Stimulated activated CD8-positive, alpha-beta memory T cell treated with anti-CD3 and anti-CD28 coated beads, Interleukin-15, amount 100 ng/mL, for 4 hours (primary cell): ENCODE measurements at regions not wholly inside any gene's neighbourhood (a gene's known extent, or its start where the extent isn't known, plus 50 kb on each side); places are given as distances from the start of the nearest gene placed in this dataset.
"Not testable (repeated sequence)": the region's sequence is repeated elsewhere in the genome, so short reads cannot be mapped to it uniquely, and the experiment has no call there.

ENCODE experiments used
- DNase-seq, 2 donors: peaks; one replicate each; pipeline ENCODE4 v3.0.0-alpha.2; 2020; ENCODE audit warnings: low read depth in 2 of 2

- no peak for DNase-seq
Measured at GRCh38 chr19:31881988-31882387, 463.4 kb upstream of the ZNF507 start.

- no peak for DNase-seq
Measured at GRCh38 chr19:31882709-31883108, 462.7 kb upstream of the ZNF507 start.

- no peak for DNase-seq
Measured at GRCh38 chr19:31883296-31883990, 462.0 kb upstream of the ZNF507 start.

- no peak for DNase-seq
Measured at GRCh38 chr19:31885280-31885853, 460.0 kb upstream of the ZNF507 start.

GRCh38 chr19:31890230-31890629 is 455.2 kb upstream of the ZNF507 start:
- DNase-seq: no peak

GRCh38 chr19:31892060-31892459 is 453.4 kb upstream of the ZNF507 start:
- DNase-seq: no peak

DNA sequence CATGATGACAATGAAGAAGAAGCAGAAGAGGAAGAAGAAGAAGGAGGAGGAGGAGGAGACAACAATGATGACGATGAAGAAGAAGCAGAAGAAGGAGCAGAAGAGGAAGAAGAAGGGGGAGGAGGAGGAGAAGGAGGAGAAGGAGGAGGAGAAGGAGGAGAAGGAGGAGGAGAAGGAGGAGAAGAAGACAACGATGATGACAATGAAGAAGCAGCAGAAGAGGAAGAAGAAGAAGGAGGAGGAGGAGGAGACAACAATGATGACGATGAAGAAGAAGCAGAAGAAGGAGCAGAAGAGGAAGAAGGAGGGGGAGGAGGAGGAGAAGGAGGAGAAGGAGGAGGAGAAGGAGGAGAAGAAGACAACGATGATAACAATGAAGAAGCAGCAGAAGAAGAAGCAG is 451.9 kb upstream of the ZNF507 start:
- not testable (repeated sequence) for DNase-seq

DNA sequence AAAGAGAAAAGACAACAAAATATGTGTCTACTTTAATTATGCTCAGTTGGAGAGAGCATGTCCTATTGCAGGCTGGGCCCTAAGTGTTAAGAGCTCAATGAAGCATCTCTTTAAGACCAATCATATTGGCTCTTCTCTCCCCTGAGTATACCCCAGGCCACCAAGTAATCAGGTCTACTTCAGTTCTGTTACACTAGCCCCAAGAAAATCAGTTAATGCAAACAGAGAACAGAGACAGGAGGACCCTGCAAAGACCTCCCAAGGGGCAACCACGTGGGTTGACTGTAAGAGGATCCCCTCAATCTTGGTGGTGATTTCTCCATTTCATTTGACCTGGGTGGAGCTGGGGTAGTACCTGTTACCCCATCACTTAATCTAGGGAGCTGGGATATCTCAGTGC is 451.0 kb upstream of the ZNF507 start:
- DNase-seq: no peak

GRCh38 chr19:31897292-31897691 is 448.1 kb upstream of the ZNF507 start:
- DNase-seq: no peak

- DNase-seq: no peak
Measured at GRCh38 chr19:31900991-31901390, 444.4 kb upstream of the ZNF507 start.

- no peak for DNase-seq
Measured at GRCh38 chr19:31902821-31903220, 442.6 kb upstream of the ZNF507 start.

DNA sequence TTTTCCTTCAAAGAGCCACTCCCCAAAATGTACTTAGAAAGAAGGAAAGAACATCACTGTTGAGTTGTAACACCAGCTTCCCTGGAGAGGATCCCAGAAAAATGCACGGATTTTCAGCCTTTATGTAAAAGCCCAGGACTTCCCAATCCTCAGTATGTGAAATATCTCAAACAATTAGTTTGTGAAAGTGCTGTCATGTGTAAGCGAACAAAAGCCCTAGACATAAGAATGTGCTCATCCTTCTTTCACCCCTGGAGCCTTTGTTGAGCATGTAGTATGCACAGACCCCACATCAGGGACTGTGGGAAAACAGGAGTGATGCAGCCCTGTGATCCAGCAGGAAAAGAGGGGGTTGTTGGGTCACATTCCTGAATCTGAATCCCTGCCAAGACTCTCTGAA is 441.4 kb upstream of the ZNF507 start:
- DNase-seq: no peak

DNA sequence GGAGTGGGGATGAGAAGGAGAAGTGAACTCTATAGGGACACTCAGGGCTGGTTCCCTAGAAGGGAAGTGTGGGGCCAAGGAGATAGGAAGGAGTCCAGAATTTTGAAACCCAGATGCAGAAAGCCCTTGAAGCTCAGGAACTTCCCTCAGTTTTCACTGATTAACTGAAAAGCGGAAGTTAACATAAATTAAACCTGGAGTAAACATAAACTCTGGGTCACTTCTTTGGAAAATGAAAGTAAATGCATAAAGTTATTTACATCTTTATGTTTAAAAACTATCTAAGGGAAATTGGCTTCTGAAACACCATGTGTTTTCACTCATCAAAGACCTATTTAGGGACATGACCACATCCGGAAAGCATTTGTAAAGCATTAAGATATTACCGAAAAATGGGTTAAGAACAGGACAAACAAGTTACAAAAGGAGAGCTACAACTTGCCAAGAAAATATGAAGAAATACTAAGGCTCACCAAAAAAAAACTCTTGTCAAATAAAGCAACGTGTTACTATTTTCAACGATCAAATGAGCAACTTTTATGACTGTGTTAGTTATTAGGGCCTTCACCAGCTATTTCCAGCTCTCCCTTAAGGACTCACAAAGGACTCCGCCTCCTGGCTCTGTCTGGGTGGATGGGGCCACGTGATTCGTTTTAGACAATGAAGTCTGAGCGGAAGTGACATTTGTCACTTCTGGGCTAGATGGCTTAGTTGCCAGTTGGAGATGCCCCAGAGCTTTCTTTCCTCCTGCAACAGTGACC is 439.1 kb upstream of the ZNF507 start:
- no peak for DNase-seq

GRCh38 chr19:31907661-31908060 is 437.7 kb upstream of the ZNF507 start:
- no peak for DNase-seq

GRCh38 chr19:31908080-31908479 is 437.3 kb upstream of the ZNF507 start:
- no peak for DNase-seq

DNA sequence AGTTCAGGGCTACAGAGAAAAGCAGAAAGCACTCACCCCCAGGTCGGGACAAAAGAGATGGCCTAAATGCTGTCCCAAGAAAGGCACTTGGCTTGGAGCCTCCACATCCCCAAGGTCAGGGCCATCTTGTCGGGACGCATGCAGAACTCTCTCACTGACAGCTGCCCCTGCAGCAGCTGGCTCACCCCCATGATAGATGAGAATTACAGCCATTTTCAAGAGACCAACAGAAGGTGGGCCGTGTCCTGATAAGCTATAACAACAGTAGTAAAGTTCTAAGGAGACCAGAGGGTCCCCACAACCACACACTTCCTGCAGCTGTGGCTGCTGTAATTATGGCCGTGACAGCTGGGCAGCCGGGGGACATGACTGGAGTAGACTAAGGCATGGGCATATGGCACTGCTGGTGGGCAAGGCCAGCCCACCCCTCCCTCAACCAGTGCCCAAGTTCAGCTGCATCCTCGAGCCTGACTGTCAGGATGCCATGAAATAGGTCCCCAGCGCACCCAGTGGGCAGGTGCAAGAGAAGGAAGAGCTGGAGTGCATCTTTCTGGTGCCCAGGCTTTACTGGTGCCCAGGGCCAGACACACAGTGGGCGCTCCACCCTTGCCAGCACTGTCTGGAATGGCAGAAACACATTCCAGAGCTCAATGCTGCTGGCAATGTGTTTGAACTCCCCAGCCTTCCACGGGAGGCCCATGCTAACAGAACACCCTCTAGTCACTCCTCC is 436.7 kb upstream of the ZNF507 start:
- DNase-seq: no peak

DNA sequence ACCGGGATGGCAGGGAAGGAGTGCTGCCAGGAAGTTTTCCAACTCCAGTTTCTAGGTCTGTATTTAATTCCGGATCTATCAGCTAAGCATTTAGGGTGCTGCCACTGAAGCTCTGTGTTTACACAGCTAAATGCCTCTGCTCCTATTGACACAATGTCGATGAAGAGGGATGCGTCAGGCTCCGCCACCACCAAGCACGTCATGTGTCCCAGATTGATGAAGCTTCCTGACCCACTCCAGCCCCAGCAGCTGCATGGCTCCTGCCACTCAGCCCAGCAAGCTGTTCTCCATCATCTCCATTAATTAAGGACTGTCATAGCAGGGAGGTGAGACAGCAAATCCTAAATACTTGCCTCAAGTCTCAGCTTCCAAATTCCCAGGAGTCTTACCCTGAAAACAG is 435.2 kb upstream of the ZNF507 start:
- no peak for DNase-seq

- no peak for DNase-seq
Measured at GRCh38 chr19:31911577-31911976, 433.8 kb upstream of the ZNF507 start.

DNA sequence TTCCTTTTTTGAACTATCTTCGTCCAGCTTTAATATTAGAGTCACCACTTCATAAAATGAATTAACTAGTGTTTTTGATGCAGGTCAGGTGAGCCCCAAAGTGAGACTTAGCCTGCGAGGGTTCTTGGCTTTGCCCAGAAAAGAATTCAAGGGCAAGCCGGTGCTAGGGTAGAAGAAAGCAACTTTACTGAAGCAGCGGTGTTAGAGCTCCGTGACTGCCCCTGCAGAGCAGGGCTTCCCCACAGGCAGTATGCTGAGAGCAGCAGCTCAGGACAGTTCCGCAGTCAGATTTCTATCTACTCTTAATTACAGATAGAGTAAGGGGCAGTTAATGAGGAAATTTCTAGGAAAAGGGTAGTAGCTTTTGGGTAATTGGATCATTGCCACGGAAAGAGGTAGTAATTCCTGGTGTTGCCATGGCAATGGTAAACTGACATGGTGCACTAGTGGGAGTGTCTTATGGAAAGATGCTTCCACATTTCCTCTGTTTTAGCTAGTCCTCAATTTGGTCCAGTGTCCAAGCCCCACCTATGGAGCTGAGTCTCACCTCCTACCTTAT is 432.2 kb upstream of the ZNF507 start:
- no peak for DNase-seq

- DNase-seq: no peak
Measured at GRCh38 chr19:31930401-31930800, 415.0 kb upstream of the ZNF507 start.

- DNase-seq: no peak
Measured at GRCh38 chr19:31937983-31938382, 407.4 kb upstream of the ZNF507 start.

- no peak for DNase-seq
Measured at GRCh38 chr19:31938675-31939074, 406.7 kb upstream of the ZNF507 start.
